IMR-90 (cell line): ENCODE measurements at regions not wholly inside any gene's neighbourhood (a gene's known extent, or its start where the extent isn't known, plus 50 kb on each side); places are given as distances from the start of the nearest gene placed in this dataset.

Source experiments
- ATAC-seq: fragments of 200-7000 bp; cut with Tn5 transposase; 2 replicates; pipeline ENCODE4 v1.9.1; 2020; ENCODE audit warnings: low read depth, mild to moderate bottlenecking, moderate library complexity
- BruUV-seq: library from RNA; stranded (reverse); fragments of 400-500 nt; replicated peaks from 2 replicates; lab custom pipeline; 2021; lab: Mats Ljungman, UMichigan
- CTCF ChIA-PET: fragments of 300-600 bp; formaldehyde crosslinking; extraction: SDS; loops from one replicate; lab custom pipeline; 2021; ENCODE audit warnings: antibody characterized with exemption; lab: Yijun Ruan, JAX
- POLR2A ChIA-PET: fragments of 300-600 bp; sonication (Branson Sonifier 250); formaldehyde crosslinking; loops from one replicate; lab custom pipeline; 2022; ENCODE audit warnings: antibody characterized with exemption; ENCODE audit not compliant: unreplicated experiment; lab: Charles Lee
- DNase-seq: peaks from one replicate; pipeline ENCODE4 v3.0.0; 2013
- H2AFZ ChIP-seq: replicated peaks from 2 replicates; pipeline ENCODE3; 2013; ENCODE audit warnings: low read length, mild to moderate bottlenecking; ENCODE audit not compliant: poor library complexity
- H2AK5ac ChIP-seq: 2 replicates; pipeline ENCODE4 v1.6.1; 2013; ENCODE audit warnings: low read depth, low read length, inconsistent platforms
- H2AK9ac ChIP-seq: replicated peaks from 2 replicates; pipeline ENCODE3; 2013; ENCODE audit warnings: mild to moderate bottlenecking, low read depth, low read length, moderate library complexity; ENCODE audit not compliant: poor library complexity
- H2BK120ac ChIP-seq: 2 replicates; pipeline ENCODE4 v1.6.1; 2013; ENCODE audit warnings: low read depth, low read length, inconsistent platforms
- H2BK15ac ChIP-seq: 3 replicates; pipeline ENCODE4 v1.6.1; 2013; ENCODE audit warnings: low read depth, low read length, inconsistent platforms
- H2BK20ac ChIP-seq: 2 replicates; pipeline ENCODE4 v1.6.1; 2013; ENCODE audit warnings: low read depth, mild to moderate bottlenecking, inconsistent platforms, low read length, moderate library complexity
- H2BK5ac ChIP-seq: 2 replicates; pipeline ENCODE4 v1.6.1; 2013; ENCODE audit warnings: mild to moderate bottlenecking, low read depth, low read length, inconsistent platforms; ENCODE audit not compliant: poor library complexity, severe bottlenecking
- H3K14ac ChIP-seq: replicated peaks from 2 replicates; pipeline ENCODE4 v1.6.1; 2013; ENCODE audit warnings: low read depth, low read length, inconsistent platforms
- H3K18ac ChIP-seq: 2 replicates; pipeline ENCODE4 v1.6.1; 2013; ENCODE audit warnings: low read depth, low read length, control low read depth
- H3K23ac ChIP-seq: 2 replicates; pipeline ENCODE4 v1.6.1; 2013; ENCODE audit warnings: low read depth, low read length, inconsistent platforms
- H3K27ac ChIP-seq: 2 replicates; pipeline ENCODE4 v1.5.1; 2013; ENCODE audit warnings: mild to moderate bottlenecking, control low read depth, low read length; ENCODE audit not compliant: insufficient read depth
- H3K27me3 ChIP-seq: 2 replicates; pipeline ENCODE4 v1.6.1; 2013; ENCODE audit warnings: low read length; ENCODE audit not compliant: control insufficient read depth, insufficient read depth
- H3K36me3 ChIP-seq: 2 replicates; pipeline ENCODE4 v1.6.1; 2013; ENCODE audit warnings: low read length, mixed read lengths; ENCODE audit not compliant: control insufficient read depth, insufficient read depth
- H3K4ac ChIP-seq: 2 replicates; pipeline ENCODE4 v1.6.1; 2013; ENCODE audit warnings: low read depth, low read length, inconsistent platforms
- H3K4me1 ChIP-seq: 2 replicates; pipeline ENCODE4 v1.6.1; 2013; ENCODE audit warnings: low read length, mixed read lengths; ENCODE audit not compliant: control insufficient read depth, insufficient read depth
- H3K4me2 ChIP-seq: 2 replicates; pipeline ENCODE4 v1.6.1; 2013; ENCODE audit warnings: low read depth, mild to moderate bottlenecking, control low read depth, low read length, moderate library complexity
- H3K4me3 ChIP-seq: 2 replicates; pipeline ENCODE4 v1.5.1; 2013; ENCODE audit warnings: low read depth, mild to moderate bottlenecking, control low read depth, low read length, moderate library complexity; ENCODE audit not compliant: insufficient read depth
- H3K56ac ChIP-seq: 2 replicates; pipeline ENCODE4 v1.6.1; 2013; ENCODE audit warnings: low read length, inconsistent platforms; ENCODE audit not compliant: insufficient read depth; ENCODE audit errors: extremely low read depth
- H3K79me1 ChIP-seq, 2 experiments: 2 replicates each; pipeline ENCODE4 v1.6.1; 2013; ENCODE audit warnings: low read length in 2 of 2, inconsistent platforms in 1 of 2, low read depth in 1 of 2
- H3K9ac ChIP-seq: 2 replicates; pipeline ENCODE4 v1.6.1; 2013; ENCODE audit warnings: low read depth, low read length, control low read depth
- H3K9me1 ChIP-seq: 2 replicates; pipeline ENCODE4 v1.6.1; 2013; ENCODE audit warnings: low read length, inconsistent platforms; ENCODE audit not compliant: insufficient read depth
- H3K9me3 ChIP-seq: 2 replicates; pipeline ENCODE4 v1.6.1; 2013; ENCODE audit warnings: low read length; ENCODE audit not compliant: control insufficient read depth, insufficient read depth
- H4K20me1 ChIP-seq: 2 replicates; pipeline ENCODE4 v1.6.1; 2013; ENCODE audit warnings: low read length, inconsistent platforms; ENCODE audit not compliant: insufficient read depth
- H4K5ac ChIP-seq: 2 replicates; pipeline ENCODE4 v1.6.1; 2013; ENCODE audit warnings: mild to moderate bottlenecking, low read depth, low read length, control low read depth
- H4K8ac ChIP-seq, 2 experiments: 2 replicates each; pipeline ENCODE4 v1.6.1; 2013; ENCODE audit warnings: low read depth in 2 of 2, low read length in 2 of 2, control low read depth in 1 of 2, inconsistent platforms in 1 of 2
- H4K91ac ChIP-seq: 2 replicates; pipeline ENCODE4 v1.6.1; 2013; ENCODE audit warnings: low read depth, low read length, inconsistent platforms; ENCODE audit not compliant: insufficient read depth
- BHLHE40 ChIP-seq: fragments of 150-350 bp; IDR thresholded peaks from 2 replicates; pipeline ENCODE4 v1.6.1; 2016; ENCODE audit warnings: mild to moderate bottlenecking, low read depth, low read length
- CEBPB ChIP-seq: IDR thresholded peaks from 2 replicates; pipeline ENCODE4 v1.6.1; 2012; ENCODE audit warnings: low read depth, low read length, improper control_type of control experiment
- CHD1 ChIP-seq: IDR thresholded peaks from 2 replicates; pipeline ENCODE4 v1.6.1; 2012; ENCODE audit warnings: low read depth, low read length, improper control_type of control experiment
- CTCF ChIP-seq: conservative IDR thresholded peaks from 2 replicates; pipeline ENCODE4 v1.5.1; 2012; ENCODE audit warnings: mild to moderate bottlenecking, low read depth, low read length, improper control_type of control experiment
- FOS ChIP-seq: fragments of 150-350 bp; IDR thresholded peaks from 2 replicates; pipeline ENCODE4 v1.6.1; 2016; ENCODE audit warnings: low read depth, low read length
- MAZ ChIP-seq: IDR thresholded peaks from 2 replicates; pipeline ENCODE4 v1.6.1; 2012; ENCODE audit warnings: low read depth, mild to moderate bottlenecking, low read length, improper control_type of control experiment, moderate library complexity, borderline replicate concordance
- MXI1 ChIP-seq: IDR thresholded peaks from 2 replicates; pipeline ENCODE4 v1.6.1; 2012; ENCODE audit warnings: low read depth, mild to moderate bottlenecking, low read length, moderate library complexity, borderline replicate concordance
- NFE2L2 ChIP-seq: fragments of 150-350 bp; IDR thresholded peaks from 2 replicates; pipeline ENCODE4 v1.6.1; 2016; ENCODE audit warnings: low read depth, mild to moderate bottlenecking, low read length
- POLR2A ChIP-seq: IDR thresholded peaks from 2 replicates; pipeline ENCODE4 v1.6.1; 2012; ENCODE audit warnings: mild to moderate bottlenecking, low read depth, low read length
- RAD21 ChIP-seq: IDR thresholded peaks from 2 replicates; pipeline ENCODE4 v1.6.1; 2012; ENCODE audit warnings: low read length, improper control_type of control experiment
- RCOR1 ChIP-seq: IDR thresholded peaks from 2 replicates; pipeline ENCODE4 v1.6.1; 2012; ENCODE audit warnings: mild to moderate bottlenecking, low read length, improper control_type of control experiment; ENCODE audit not compliant: insufficient replicate concordance
- RFX5 ChIP-seq: IDR thresholded peaks from 2 replicates; pipeline ENCODE4 v1.8.0; 2012; ENCODE audit warnings: low read depth, mild to moderate bottlenecking, low read length, moderate library complexity
- SMC3 ChIP-seq: fragments of 150-350 bp; IDR thresholded peaks from 2 replicates; pipeline ENCODE4 v1.6.1; 2016; ENCODE audit warnings: low read depth, mild to moderate bottlenecking, antibody characterized with exemption, low read length, moderate library complexity
- USF2 ChIP-seq: fragments of 150-350 bp; IDR thresholded peaks from 2 replicates; pipeline ENCODE4 v1.6.1; 2017; ENCODE audit warnings: mild to moderate bottlenecking, antibody characterized with exemption, low read length, low read depth
- WGBS, 2 experiments: methylation state at CpG; one replicate each; pipeline versions ENCODE4 v1.1.5 to v1.1.7; 2013; ENCODE audit warnings: missing lambda C conversion rate in 2 of 2; ENCODE audit not compliant: insufficient read length in 1 of 2; ENCODE audit errors: extremely low coverage in 2 of 2; 5-methylcytosine and 5-hydroxymethylcytosine counted together
- dilution Hi-C: fragments of 300-500 bp; cut with HindIII; formaldehyde crosslinking; loops from one replicate; pipeline ENCODE4 v1.14.3; 2018; ENCODE audit warnings: low sequenced_read_pairs; ENCODE audit not compliant: unreplicated experiment
- in situ Hi-C: fragments of 300-500 bp; cut with MboI; formaldehyde crosslinking; loops from 3 replicates; pipeline ENCODE4 v1.14.3; 2019; ENCODE audit warnings: low sequenced_read_pairs, inconsistent platforms, mixed read lengths
- intact Hi-C: fragments of 100-400 bp; cut with micrococcal nuclease; formaldehyde crosslinking; loops from 2 replicates; pipeline ENCODE4 v1.10.0; 2022

- Histone ChIP-seq H3K36me3 (no peaks in the 10 kb centered on the region), H2AFZ (no peak overlapping the region), H4K91ac (no peak overlapping the region), H3K9me1 (no peaks in the 10 kb centered on the region), H3K23ac (no peak overlapping the region), H3K14ac (no peak overlapping the region), H3K56ac (no peak overlapping the region), H2BK5ac (no peak overlapping the region), H3K4me3 (no peak overlapping the region), H3K27me3 (no peaks in the 10 kb centered on the region), H3K27ac (no peak overlapping the region), H3K79me1 (no peaks in the 10 kb centered on the region), H4K8ac (no peak overlapping the region), H3K4ac (no peak overlapping the region), H3K9me3 (peaks cover 5% of the 10 kb centered on the region), H2BK20ac (no peak overlapping the region), H2AK9ac (no peak overlapping the region), H4K20me1 (no peaks in the 10 kb centered on the region), H2AK5ac (no peak overlapping the region), H4K5ac (no peak overlapping the region), H3K4me1 (peaks cover 4% of the 10 kb centered on the region; the same call in 1 of the 2 replicates), H2BK15ac (no peak overlapping the region), H2BK120ac (no peak overlapping the region), H3K9ac (no peak overlapping the region), H3K18ac (no peak overlapping the region), H3K4me2 (no peak overlapping the region)
- DNase-seq (no peak), ATAC-seq (no peak)
- no CpG with 5 or more reads among the region's 4 CpGs for WGBS, 2 experiments
- TF ChIP-seq NFE2L2 (no peak), USF2 (no peak), MXI1 (no peak), POLR2A (no peak), SMC3 (no peak), RCOR1 (no peak), BHLHE40 (no peak), RFX5 (no peak), FOS (no peak), CEBPB (no peak), MAZ (no peak), RAD21 (no peak), CHD1 (no peak), CTCF (no peak)
- ChIA-PET CTCF (interaction anchor here (1.0 kb wide), 1 partner anchor 15 kb away, joined by 5 read pairs; no protein-coding TSS in a partner anchor), POLR2A (interaction anchor here (0.6 kb wide), 1 partner anchor 69 kb away, joined by 4 read pairs; no protein-coding TSS in a partner anchor)
- dilution Hi-C loops = no loop called here
- BruUV-seq = no TSS peak
- intact Hi-C loops = no loop called here
- in situ Hi-C loops = no loop called here
Measured at GRCh38 chr4:149135062-149135461, 680.6 kb downstream of the IQCM start.
